Fibroblast of the conjunctiva (primary cell): ENCODE measurements at regions not wholly inside any gene's neighbourhood (a gene's known extent, or its start where the extent isn't known, plus 50 kb on each side); places are given as distances from the start of the nearest gene placed in this dataset.

Experiments
- DNase-seq: peaks from one replicate; pipeline ENCODE4 v3.0.0-alpha.2; 2010; ENCODE audit warnings: low read depth

DNA sequence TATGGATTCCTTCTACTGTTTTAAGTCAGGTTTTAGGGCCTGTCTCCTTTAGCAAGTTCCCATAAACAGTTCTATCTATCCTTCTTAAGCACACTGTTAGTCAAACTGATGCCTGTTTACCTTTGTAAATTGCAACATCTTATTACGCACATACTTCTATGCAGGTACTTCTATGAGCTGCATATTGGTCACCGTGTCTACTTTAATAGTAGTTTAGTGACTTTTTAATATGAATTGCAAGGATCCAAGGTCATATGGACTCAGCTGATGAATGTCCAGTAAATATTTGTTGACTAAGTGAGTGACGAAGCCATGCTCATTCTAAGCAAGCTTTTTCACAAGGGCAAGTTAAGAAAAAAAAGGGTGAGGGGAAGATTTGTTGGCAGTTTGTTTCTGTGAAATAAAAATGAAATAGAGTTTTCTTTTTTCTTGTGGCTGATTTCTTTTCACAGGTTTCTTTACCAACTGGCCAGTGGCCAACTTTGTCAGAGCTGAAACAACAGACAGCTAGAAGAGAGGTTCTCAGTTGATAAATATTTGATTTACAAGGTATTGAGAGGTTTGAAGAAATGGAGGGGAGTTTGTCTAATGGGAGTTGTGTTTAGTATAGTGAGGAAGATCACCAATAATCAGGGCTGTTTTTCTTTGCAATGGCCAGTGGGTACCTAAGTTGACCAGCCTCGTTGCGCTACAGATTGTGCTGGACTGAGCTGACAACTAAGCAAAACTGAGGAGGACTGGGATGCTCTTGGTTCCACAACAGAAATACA is 141.1 kb downstream of the SLC15A5 start:
- DNase-seq = no peak

DNA sequence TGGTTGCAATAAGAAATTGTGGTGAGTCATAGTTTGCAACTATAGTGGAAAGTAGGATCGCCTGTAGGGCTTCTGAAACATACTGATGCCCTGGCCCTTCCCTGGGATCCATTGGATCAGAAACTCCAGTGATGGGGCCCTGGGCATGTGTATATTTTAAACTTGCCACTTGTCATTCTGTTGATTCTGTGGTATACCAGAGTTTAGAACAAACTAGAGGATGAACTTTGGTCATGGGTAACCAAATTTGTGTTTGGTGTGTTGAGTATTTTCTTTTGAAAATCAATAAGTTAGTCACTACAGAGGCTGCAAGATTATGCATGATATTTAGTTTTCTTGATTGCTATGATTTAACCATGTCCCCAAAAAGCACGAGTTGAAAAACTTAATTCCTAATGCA is 142.2 kb downstream of the SLC15A5 start:
- no peak for DNase-seq

DNA sequence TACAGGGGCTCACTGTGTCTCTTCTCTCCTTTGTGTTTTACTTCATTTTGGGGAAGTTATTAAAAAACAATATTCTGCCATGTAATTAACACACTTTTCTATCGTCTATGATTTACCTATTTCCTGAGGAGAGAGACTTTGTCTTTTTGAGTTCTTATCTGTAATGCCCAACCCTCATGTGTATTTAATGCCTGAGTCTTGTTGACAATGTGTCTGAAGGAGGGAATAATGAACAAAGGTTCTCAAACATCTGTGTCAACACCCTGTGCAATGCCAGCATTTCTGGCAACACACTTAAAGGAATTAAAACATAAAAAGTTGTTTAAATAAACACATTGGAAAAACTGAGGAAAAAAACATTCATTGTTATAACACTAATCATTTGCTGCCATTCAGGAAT is 147.1 kb downstream of the SLC15A5 start:
- DNase-seq = no peak

- no peak for DNase-seq
Observed at GRCh38 chr12:16121953-16122352, 155.5 kb downstream of the SLC15A5 start.

GRCh38 chr12:16119618-16120415 is 157.7 kb downstream of the SLC15A5 start:
- DNase-seq = no peak

DNA sequence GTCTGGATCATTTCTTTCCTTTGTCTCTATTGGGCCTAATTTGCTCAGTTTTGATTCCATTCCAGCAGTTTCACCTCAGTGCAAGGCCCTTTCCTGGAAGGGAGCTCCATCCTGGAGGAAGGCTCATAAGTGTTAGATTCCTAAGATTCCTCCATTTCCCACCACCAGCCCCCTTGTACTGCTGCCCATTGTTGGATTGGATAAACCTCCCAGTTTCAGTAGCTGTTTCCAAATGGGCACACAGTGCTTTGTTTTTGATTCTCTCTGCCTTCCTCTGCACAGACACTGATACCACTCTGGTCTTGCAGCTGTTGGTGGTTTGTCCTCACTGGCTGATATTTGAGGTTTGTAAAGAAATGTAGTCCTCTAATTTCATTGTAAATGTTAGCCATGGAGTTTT is 158.9 kb downstream of the SLC15A5 start:
- DNase-seq = no peak

- peak; percentile 23 for DNase-seq
Observed at GRCh38 chr12:16112612-16113560, 164.6 kb downstream of the SLC15A5 start.

DNA sequence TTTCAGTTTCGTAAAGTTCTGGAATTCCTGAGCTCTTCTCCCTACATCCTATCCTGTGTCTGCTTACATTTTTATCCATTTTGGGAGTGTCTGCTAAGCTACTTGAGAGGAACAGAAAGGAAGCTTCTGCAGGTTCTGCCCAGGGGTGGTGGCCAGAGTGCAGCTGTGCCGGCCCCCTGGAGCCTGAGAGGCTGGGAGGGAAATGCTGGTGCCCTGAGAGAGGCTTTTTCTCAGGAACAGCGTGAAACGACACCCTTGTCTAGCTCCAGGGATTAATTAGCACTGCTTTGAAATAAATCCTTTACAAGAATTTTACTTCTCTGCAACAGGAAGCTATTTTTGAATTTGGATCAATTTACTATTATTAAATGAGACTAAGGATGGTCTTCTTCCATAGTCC is 165.4 kb downstream of the SLC15A5 start:
- DNase-seq = no peak

DNA sequence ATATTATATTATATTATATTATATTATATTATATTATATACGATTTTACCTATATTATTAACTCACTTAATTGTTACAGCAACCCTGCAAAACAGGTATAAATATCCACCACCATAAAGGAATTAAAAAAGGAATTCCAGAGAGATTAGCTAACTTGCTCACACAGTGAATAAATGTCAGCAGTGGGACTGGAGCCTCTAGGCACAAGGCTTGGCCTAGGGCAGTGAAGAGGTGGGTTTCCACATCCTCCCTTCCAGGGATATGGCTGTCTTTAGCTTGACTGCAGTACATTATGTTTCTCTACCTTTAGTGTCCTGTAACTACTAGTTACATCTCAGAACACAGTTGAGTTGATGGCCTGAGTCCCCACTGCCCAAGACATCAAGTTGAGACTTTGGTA is 166.9 kb downstream of the SLC15A5 start:
- DNase-seq = no peak

DNA sequence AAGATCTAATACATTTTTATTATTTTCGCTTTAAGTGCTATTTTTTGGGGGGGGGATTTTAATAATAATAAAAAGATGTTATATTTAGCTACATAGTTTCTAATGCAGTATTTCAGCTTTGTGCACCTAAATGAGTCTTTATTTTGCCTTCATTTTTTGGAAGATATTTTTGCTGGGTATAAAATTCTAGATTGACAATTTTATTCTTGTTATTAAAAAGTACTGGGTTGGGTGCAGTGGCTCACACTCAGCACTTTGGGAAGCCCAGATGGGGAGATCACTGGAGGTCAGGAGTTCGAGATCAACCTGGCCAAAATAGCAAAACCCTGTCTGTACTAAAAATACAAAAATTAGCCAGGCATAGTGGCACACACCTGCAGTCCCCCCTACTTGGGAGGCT is 173.6 kb downstream of the SLC15A5 start:
- no peak for DNase-seq

GRCh38 chr12:16100206-16100605 is 177.3 kb downstream of the SLC15A5 start:
- no peak for DNase-seq

- no peak for DNase-seq
Observed at GRCh38 chr12:16096273-16096849, 181.1 kb downstream of the SLC15A5 start.

DNA sequence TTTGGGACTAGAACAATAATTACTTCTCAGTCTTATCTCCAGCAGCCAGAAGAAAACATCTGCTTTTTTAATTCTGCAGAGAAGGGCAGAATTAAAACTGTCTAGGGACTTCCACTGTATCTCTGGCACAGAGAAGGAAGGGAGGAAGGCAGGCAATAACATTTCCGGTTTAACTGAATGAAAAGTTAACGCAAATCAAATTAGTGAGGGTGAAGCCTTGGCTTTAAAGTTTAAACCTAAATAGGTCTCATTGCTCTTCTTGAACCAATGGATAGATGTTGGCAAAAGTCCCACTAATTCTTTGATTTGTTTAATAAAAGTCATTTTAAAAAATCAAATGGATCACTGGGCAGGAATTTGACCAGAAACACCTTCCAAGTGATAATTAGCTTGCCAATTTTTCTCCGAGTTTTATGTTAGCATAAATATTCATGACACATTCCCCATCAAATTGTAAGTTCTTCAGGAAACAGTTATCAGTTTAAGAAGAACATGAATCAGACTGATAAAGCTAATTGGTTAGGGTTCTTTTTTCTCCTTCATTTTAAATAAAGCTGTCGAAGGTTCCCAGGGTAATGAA is 181.9 kb downstream of the SLC15A5 start:
- no peak for DNase-seq

DNA sequence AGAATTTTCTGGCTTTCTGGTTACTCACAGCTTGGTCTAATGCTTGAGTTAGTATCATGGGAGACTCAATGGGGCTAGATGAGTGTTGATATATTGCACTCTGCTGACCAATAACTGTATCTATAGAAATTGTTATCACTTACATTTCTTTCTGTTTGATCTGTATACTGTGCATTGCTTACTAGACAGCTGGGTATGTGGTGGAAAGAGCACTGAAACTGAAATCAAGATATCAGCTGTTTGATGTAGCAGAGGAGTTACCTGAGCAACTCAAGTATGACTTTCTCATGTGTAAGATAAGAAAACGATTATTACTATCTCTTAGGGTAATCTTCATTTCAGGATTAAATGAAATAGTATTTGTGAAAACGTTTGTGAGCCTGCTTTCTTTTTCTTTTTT is 183.0 kb downstream of the SLC15A5 start:
- DNase-seq = no peak

DNA sequence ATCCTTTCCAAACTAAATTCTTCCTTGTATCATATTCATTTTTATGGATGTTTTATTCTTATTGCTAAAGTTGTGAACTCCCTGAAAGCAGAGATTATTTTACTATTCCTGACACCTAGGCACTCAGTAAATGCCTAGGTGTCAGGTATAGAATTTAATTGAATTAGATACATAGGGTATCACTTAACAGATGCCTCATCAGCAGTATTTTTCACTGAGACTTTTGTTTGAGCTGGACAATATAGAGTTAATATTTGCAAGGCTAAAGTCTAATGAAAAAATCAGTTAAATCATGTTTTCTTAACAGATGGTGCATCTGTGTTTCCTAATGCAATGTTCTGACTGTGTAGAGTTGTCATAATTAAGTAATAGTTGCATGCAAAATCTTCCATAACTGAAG is 182.7 kb downstream of the DERA start:
- DNase-seq = no peak

- no peak for DNase-seq
Observed at GRCh38 chr12:16090974-16091373, 179.8 kb downstream of the DERA start.

DNA sequence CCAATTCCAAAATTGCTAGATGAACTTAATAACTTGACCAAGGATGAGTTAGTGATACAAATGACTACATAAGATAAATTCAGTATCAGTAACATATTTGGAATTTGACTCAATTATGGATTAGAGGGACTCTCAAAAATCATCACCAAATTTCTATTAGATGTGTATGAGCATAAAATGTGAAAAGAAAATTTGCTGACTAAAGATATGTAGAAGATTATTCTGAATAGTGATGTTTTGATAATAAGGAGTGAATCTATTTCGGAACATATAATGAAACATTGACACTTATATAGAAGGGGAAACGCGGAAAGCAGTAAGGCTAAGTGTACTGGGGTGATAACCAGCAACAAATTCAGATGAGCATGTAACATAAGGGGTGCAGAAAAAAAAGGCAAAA is 177.3 kb downstream of the DERA start:
- no peak for DNase-seq
